Middle frontal gyrus (tissue), 1 donor: ENCODE measurements at regions not wholly inside any gene's neighbourhood (a gene's known extent, or its start where the extent isn't known, plus 50 kb on each side); places are given as distances from the start of the nearest gene placed in this dataset.
A peak's percentile ranks its signal among the peaks of the same experiment; 100 is the strongest.
"Not testable (repeated sequence)": the region's sequence is repeated elsewhere in the genome, so short reads cannot be mapped to it uniquely, and the experiment has no call there.

Source experiments
- DNase-seq: peaks from one replicate; pipeline ENCODE4 v3.0.0-alpha.2; 2015; ENCODE audit warnings: low spot score; ENCODE audit errors: extremely low spot score

GRCh38 chr15:45866616-45867015 lies 231.8 kb downstream of the SQOR start:
- DNase-seq = no peak

GRCh38 chr15:45867281-45867680 lies 232.5 kb downstream of the SQOR start:
- no peak for DNase-seq

GRCh38 chr15:45868109-45868691 lies 233.4 kb downstream of the SQOR start:
- no peak for DNase-seq

GRCh38 chr15:45869034-45869668 lies 234.3 kb downstream of the SQOR start:
- DNase-seq = no peak

- DNase-seq = no peak
Measured at GRCh38 chr15:45871121-45871855, 236.5 kb downstream of the SQOR start.

DNA sequence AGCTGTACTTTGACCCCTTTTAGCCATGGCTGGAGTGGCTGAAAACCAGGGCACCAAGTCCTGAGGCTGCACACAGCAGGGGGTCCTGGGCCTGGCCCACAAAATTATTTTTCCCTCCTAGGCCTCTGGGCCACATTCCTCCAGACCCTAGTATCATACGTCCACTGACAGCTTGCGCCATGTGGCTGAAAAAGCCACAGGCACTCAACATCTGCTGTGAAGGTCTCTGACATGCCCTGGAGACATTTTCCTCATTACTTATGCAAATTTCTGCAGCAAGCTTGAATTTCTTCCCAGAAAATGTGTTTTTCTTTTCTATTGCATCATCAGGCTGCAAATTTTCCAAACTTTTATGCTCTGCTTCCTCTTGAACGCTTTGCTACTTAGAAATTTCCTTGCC lies 239.0 kb downstream of the SQOR start:
- DNase-seq = no peak

GRCh38 chr15:45874566-45874965 lies 239.7 kb downstream of the SQOR start:
- DNase-seq = not testable (repeated sequence)

DNA sequence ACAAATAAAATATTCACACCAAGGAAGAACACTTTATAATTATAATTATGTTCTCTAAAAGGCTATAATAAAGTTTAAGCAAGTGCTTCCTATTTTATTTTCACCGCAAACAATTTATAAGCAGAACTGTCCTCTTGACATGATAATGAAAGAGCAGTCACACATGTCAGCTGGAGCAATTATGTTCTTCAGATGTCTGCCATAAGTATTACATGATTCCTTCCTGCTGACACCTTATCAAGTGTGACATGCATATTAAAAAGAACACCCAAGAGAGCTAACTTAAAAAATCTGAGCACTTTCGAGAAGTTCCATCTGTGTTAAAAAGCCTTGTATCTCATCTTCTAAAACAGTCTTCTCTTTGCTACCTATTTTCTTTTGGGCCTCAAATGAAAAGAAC lies 249.5 kb downstream of the SQOR start:
- DNase-seq = no peak

GRCh38 chr15:45884755-45885445 lies 250.1 kb downstream of the SQOR start:
- DNase-seq = no peak

DNA sequence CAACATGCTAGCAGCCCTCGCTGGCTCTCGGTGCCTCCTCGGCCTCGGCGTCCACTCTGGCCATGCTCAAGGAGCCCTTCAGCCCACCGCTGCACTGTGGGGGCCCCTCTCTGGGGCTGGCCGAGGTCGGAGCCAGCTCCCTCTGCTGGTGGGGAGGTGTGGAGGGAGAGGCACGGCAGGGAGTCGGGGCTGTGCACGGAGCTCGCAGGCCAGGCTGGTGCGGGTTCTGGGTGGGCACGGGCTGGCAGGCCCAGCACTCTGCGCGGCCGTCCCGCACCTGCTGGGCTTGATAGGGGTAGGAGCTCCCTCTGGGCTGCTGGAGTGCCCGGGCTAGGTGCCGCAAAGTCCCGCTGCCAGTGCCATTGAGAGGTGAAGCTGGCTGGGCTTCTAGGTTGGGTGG lies 251.0 kb downstream of the SQOR start:
- DNase-seq = no peak

DNA sequence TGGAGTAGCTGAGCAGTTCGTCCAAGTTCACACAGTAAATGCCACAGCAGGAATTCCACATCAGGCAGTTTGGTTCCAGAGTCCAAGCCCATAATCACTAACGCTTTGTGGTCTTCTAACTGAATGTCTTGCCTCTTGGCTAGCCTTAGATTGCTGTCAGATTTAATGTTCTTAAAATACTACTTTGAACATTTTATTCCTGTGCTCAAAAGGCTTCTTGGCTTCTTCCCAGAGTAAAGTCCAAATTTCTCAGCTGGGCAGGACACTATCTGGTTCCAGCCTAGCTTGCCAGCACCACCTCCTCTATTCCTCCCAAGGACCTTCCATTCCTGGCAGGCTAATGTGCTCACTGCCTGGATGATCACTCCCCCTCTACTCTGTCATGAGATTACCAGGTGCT lies 256.9 kb downstream of the SQOR start:
- DNase-seq = peak; percentile 32

GRCh38 chr15:45892182-45892581 lies 257.4 kb downstream of the SQOR start:
- DNase-seq = no peak

- no peak for DNase-seq
Measured at GRCh38 chr15:45903283-45903682, 268.5 kb downstream of the SQOR start.

GRCh38 chr15:45904019-45904418 lies 269.2 kb downstream of the SQOR start:
- no peak for DNase-seq

- DNase-seq = no peak
Measured at GRCh38 chr15:45906230-45906629, 271.4 kb downstream of the SQOR start.

DNA sequence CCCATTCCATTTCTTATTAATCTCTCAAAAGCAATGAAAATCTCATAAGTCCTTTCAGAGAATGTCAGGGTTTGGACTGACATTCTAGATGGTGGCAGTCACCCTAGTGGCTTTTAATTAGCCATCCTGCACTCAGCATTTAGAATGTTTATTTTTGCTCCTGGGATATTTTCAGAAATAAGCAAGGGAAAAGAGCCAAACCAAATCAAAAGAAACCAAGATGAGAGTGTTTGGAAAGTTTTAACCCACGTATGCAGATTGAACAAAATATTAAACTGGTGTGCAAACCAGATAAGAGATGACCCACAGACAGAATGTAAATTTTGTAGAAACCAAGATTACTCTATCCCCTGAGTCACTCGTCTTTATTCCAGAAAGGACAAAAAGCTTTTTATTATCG lies 275.8 kb downstream of the SQOR start:
- DNase-seq = no peak

DNA sequence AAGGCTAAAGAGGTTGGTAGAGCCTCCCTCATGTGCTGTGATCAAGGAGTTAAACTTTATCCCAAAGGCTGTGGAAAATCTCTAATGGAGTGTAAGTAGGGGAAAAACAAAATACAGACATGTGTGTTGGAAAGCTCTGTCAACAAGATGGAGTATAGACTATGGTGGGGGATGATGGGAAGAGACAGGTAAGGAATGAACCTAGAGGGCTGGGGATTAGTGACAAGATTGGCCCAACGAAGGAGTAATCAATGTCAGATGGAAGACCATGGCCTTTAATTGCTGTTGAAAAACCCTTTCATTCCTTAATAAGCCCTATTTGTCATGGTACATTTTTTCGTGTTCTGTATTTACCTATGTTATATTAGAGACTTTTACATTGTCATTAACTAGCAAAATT lies 278.6 kb downstream of the SQOR start:
- no peak for DNase-seq

- DNase-seq = no peak
Measured at GRCh38 chr15:45914425-45914824, 279.6 kb downstream of the SQOR start.

GRCh38 chr15:45918839-45919238 lies 284.0 kb downstream of the SQOR start:
- no peak for DNase-seq

DNA sequence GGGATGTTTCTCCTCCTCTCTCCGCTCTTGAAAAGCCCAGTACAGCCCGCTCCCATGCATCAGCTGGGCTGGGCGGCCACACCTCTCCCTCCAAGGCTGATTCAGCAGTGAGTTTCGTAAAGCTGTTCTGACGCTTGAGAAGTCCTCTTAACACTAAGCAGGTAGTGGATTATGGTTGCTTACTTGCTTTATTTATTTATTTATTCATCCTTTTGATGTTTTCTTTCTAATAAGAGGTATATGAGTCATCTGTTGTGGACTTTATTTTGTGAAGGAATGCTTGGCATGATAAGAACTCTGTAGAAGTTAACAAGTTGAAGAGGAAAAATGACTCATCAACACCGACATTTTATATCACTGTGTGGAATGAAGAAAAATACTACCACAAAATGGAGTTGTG lies 285.0 kb downstream of the SQOR start:
- no peak for DNase-seq

DNA sequence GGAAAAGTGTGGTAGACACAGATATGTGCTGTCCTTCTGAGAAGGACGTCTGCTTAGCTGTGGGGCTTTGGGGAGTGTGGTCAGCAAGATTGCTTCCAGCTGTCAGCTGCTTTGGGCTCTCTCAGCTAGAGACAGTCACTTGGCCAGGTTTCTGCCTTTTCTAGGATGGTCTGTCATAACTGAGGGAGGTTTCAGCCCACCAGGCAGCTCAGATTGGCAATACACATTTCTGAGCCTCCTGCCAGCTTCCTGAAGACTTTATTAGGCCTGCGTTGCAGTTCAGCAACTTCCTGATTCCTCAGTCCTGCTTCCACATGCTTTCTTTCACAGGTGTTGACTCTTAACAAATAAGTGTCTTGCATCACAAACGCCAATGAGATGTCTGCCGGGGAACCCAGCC lies 286.5 kb downstream of the SQOR start:
- DNase-seq = no peak

- DNase-seq = no peak
Measured at GRCh38 chr15:45921978-45922377, 287.1 kb downstream of the SQOR start.
